K562 (cell line): ENCODE measurements at regions not wholly inside any gene's neighbourhood (a gene's known extent, or its start where the extent isn't known, plus 50 kb on each side); places are given as distances from the start of the nearest gene placed in this dataset.

Experiments
- ATAC-seq: fragments of 200-7000 bp; cut with Tn5 transposase; 3 replicates; pipeline ENCODE4 v1.9.1; 2020; ENCODE audit warnings: moderate library complexity
- BruUV-seq: library from RNA; stranded (reverse); fragments of 400-500 nt; replicated peaks from 2 replicates; lab custom pipeline; 2021; lab: Mats Ljungman, UMichigan
- CTCF ChIA-PET: fragments of 300-600 bp; formaldehyde crosslinking; extraction: SDS; loops from one replicate; lab custom pipeline; 2021; ENCODE audit warnings: low intra/inter-chr PET ratio; lab: Yijun Ruan, JAX
- POLR2A ChIA-PET: fragments of 300-600, 350-650 bp; sonication (Branson Sonifier 250); formaldehyde crosslinking; extraction: SDS; loops from one replicate; lab custom pipeline; 2021; ENCODE audit warnings: antibody characterized with exemption, inconsistent platforms; lab: Yijun Ruan, JAX
- DNase-seq, 4 experiments: peaks; one replicate each; pipeline versions ENCODE4 v3.0.0 to v3.0.0-alpha.2; 2011 to 2018; ENCODE audit warnings: low spot score in 3 of 4, mixed read lengths in 3 of 4; ENCODE audit errors: extremely low read depth in 1 of 4
- FAIRE-seq: peaks from 2 replicates; lab custom pipeline; 2011; peaks lifted over from hg19 to GRCh38; lab: Jason Lieb, UNC
- H2AFZ ChIP-seq: 2 replicates; pipeline ENCODE4 v1.6.0; 2011; ENCODE audit warnings: low read depth, low read length, control low read depth, inconsistent platforms
- H3K27ac ChIP-seq: fragments of 200-600 bp; 3 replicates; pipeline ENCODE4 v1.8.0; 2011; ENCODE audit warnings: low read depth, mild to moderate bottlenecking, control low read depth, inconsistent platforms, low read length, moderate library complexity, mixed read lengths; ENCODE audit errors: extremely low read depth
- H3K27me3 ChIP-seq, 2 experiments: fragments of 300-600 bp in 1 of 2; 2 replicates in 1 of 2; 3 replicates in 1 of 2; pipeline versions ENCODE4 v1.6.0 to v1.8.0; 2011; ENCODE audit warnings: inconsistent platforms in 2 of 2, low read length in 2 of 2, mild to moderate bottlenecking in 1 of 2, mixed read lengths in 1 of 2, moderate library complexity in 1 of 2; ENCODE audit not compliant: control insufficient read depth in 2 of 2, insufficient read depth in 2 of 2
- H3K36me3 ChIP-seq: fragments of 300-600 bp; 3 replicates; pipeline ENCODE4 v1.8.0; 2011; ENCODE audit warnings: mild to moderate bottlenecking, low read length, inconsistent platforms; ENCODE audit not compliant: control insufficient read depth, insufficient read depth
- H3K4me1 ChIP-seq, 2 experiments: fragments of 200-600 bp in 1 of 2; replicated peaks in 1 of 2; 2 replicates in 1 of 2; 3 replicates in 1 of 2; pipeline versions ENCODE4 v1.5.1 to v1.8.0; 2011; ENCODE audit warnings: inconsistent platforms in 2 of 2, low read length in 2 of 2, mild to moderate bottlenecking in 1 of 2, mixed read lengths in 1 of 2, moderate library complexity in 1 of 2; ENCODE audit not compliant: control insufficient read depth in 2 of 2, insufficient read depth in 2 of 2
- H3K4me2 ChIP-seq: 2 replicates; pipeline ENCODE4 v1.6.1; 2011; ENCODE audit warnings: low read length, control low read depth, inconsistent platforms, mixed read lengths; ENCODE audit not compliant: insufficient read depth
- H3K4me3 ChIP-seq: fragments of 200-600 bp; sonication (generic), shearing (Covaris generic); 2 replicates; pipeline ENCODE4 v1.5.1; 2016; ENCODE audit warnings: control low read depth, inconsistent platforms
- H3K79me2 ChIP-seq: fragments of 200-600 bp; 3 replicates; pipeline ENCODE4 v1.8.0; 2011; ENCODE audit warnings: low read length, inconsistent platforms; ENCODE audit not compliant: control insufficient read depth, insufficient read depth
- H3K9ac ChIP-seq, 2 experiments: 2 replicates each; pipeline versions ENCODE4 v1.6.0 to v1.6.1; 2011; ENCODE audit warnings: low read depth in 2 of 2, low read length in 2 of 2, control low read depth in 1 of 2, inconsistent platforms in 1 of 2, mild to moderate bottlenecking in 1 of 2, mixed read lengths in 1 of 2; ENCODE audit not compliant: insufficient read depth in 1 of 2
- H3K9me1 ChIP-seq: one replicate; pipeline ENCODE4 v1.6.0; 2011; ENCODE audit warnings: inconsistent platforms, mild to moderate bottlenecking, low read length, moderate library complexity; ENCODE audit not compliant: control insufficient read depth, insufficient read depth
- H3K9me3 ChIP-seq: replicated peaks from 2 replicates; pipeline ENCODE4 v1.5.1; 2011; ENCODE audit warnings: low read depth, low read length, inconsistent platforms; ENCODE audit not compliant: control insufficient read depth, insufficient read depth
- H4K20me1 ChIP-seq: replicated peaks from 2 replicates; pipeline ENCODE4 v1.6.1; 2011; ENCODE audit warnings: low read length, inconsistent platforms, mixed read lengths; ENCODE audit not compliant: control insufficient read depth, insufficient read depth
- BCOR ChIP-seq: fragments of 450-650 bp; IDR thresholded peaks from 2 replicates; pipeline ENCODE4 v1.6.1; 2016
- CAMTA2 ChIP-seq: fragments of 250-450 bp; sonication (Bioruptor Pico); conservative IDR thresholded peaks from 2 replicates; pipeline ENCODE4 v1.5.1; 2022
- CHD1 ChIP-seq: fragments of 200-600 bp; sonication (generic); IDR thresholded peaks from one replicate; pipeline ENCODE4 v1.6.1; 2012; ENCODE audit warnings: mild to moderate bottlenecking, moderate library complexity, low read length, inconsistent platforms
- HNRNPL ChIP-seq: fragments of 200-400 bp; formaldehyde crosslinking; IDR thresholded peaks from 2 replicates; pipeline ENCODE4 v1.6.1; 2017; ENCODE audit warnings: low read depth, mild to moderate bottlenecking, low read length
- L3MBTL2 ChIP-seq: fragments of 450-650 bp; IDR thresholded peaks from 2 replicates; pipeline ENCODE4 v1.6.1; 2016; ENCODE audit warnings: mild to moderate bottlenecking, moderate library complexity
- LARP7 ChIP-seq: fragments of 450-650 bp; IDR thresholded peaks from 2 replicates; pipeline ENCODE4 v1.6.1; 2016
- MTA1 ChIP-seq: fragments of 450-650 bp; IDR thresholded peaks from 2 replicates; pipeline ENCODE4 v1.6.1; 2017; ENCODE audit warnings: borderline replicate concordance
- NCOA2 ChIP-seq, 2 experiments: fragments of 450-650 bp; IDR thresholded peaks; 2 replicates each; pipeline ENCODE4 v1.6.1; 2018; ENCODE audit warnings: mild to moderate bottlenecking in 2 of 2, moderate library complexity in 1 of 2; ENCODE audit not compliant: partially characterized antibody in 2 of 2
- NFE2 ChIP-seq: IDR thresholded peaks from 2 replicates; pipeline ENCODE4 v1.6.1; 2014; ENCODE audit warnings: antibody characterized with exemption, low read depth
- OTX1 ChIP-seq: fragments of 450-650 bp; formaldehyde crosslinking; IDR thresholded peaks from 2 replicates; pipeline ENCODE4 v1.4.0; 2022; ENCODE audit warnings: mild to moderate bottlenecking
- PHF21A ChIP-seq: fragments of 450-650 bp; IDR thresholded peaks from 2 replicates; pipeline ENCODE4 v1.6.1; 2017; ENCODE audit warnings: low read depth, borderline replicate concordance
- ZBTB40 ChIP-seq, 2 experiments: fragments of 450-650 bp in 1 of 2; sonication (generic) in 1 of 2; formaldehyde crosslinking in 1 of 2; IDR thresholded peaks; 2 replicates each; pipeline versions ENCODE4 v1.7.1 to v1.9.0; 2016 to 2022; ENCODE audit warnings: inconsistent platforms in 1 of 2, mild to moderate bottlenecking in 1 of 2, missing genetic modification reagents in 1 of 2
- ZNF134 ChIP-seq: fragments of 250-450 bp; sonication (Bioruptor Pico); conservative IDR thresholded peaks from 2 replicates; pipeline ENCODE4 v1.4.0; 2020
- ZNF253 ChIP-seq: fragments of 250-450 bp; sonication (Bioruptor Pico); conservative IDR thresholded peaks from 2 replicates; pipeline ENCODE4 v1.6.1; 2021; ENCODE audit warnings: mild to moderate bottlenecking
- WGBS: fragments of 100-300 bp; shearing (Covaris generic); methylation state at CpG from one replicate; pipeline ENCODE4 v1.1.6; 2016; ENCODE audit warnings: low coverage, mixed read lengths; ENCODE audit not compliant: insufficient coverage; ENCODE audit errors: missing lambda C conversion rate; 5-methylcytosine and 5-hydroxymethylcytosine counted together
- in situ Hi-C: fragments of 300-500 bp; cut with MboI; formaldehyde crosslinking; loops from 4 replicates; pipeline ENCODE4 v1.15.0; 2018; ENCODE audit warnings: inconsistent platforms, mixed read lengths
- intact Hi-C: fragments of 100-400 bp; cut with micrococcal nuclease; formaldehyde crosslinking; loops from 2 replicates; pipeline ENCODE4 v1.14.2; 2022

- Histone ChIP-seq H3K9me1 (no peaks in the 10 kb centered on the region), H3K4me2 (no peak overlapping the region), H3K36me3 (no peaks in the 10 kb centered on the region), H4K20me1 (peaks cover 6% of the 10 kb centered on the region; the same call in 1 of the 2 replicates), H3K4me3 (no peak overlapping the region), H3K27me3 (peaks cover 57 to 85% of the 10 kb centered on the region in 2 experiments), H3K4me1 (peaks cover 0 to 1% of the 10 kb centered on the region in 2 experiments; a peak in 2 of 5 replicates), H2AFZ (no peak overlapping the region), H3K9ac (no peak overlapping the region), H3K79me2 (no peaks in the 10 kb centered on the region), H3K27ac (no peak overlapping the region), H3K9me3 (no peaks in the 10 kb centered on the region)
- intact Hi-C loops, result loop anchor here (10.0 kb wide), 1 partner anchor 82 kb away; no protein-coding TSS in a partner anchor
- no TSS peak for BruUV-seq
- ChIA-PET POLR2A (interaction anchor here (0.6 to 1.0 kb wide), 2 partner anchors 113 to 1537 kb away, joined by 3 read pairs; no protein-coding TSS in a partner anchor), CTCF (no interaction called here)
- DNase-seq, result no peak
- in situ Hi-C loops, result no loop called here
- ATAC-seq, result no peak
- WGBS, result 3% methylated on average over 15 of the region's 15 CpGs
- FAIRE-seq, result no peak
- TF ChIP-seq CAMTA2 (CRISPR knock-in tag) (no peak), ZBTB40 (IDR thresholded peaks at IDR 0.05) (no peak), ZBTB40 (CRISPR knock-in tag; IDR thresholded peaks at IDR 0.05) (no peak), BCOR (no peak), NCOA2 (IDR thresholded peaks at IDR 0.05; ENCODE audit: partially characterized antibody in 2 of 2) (no peak), OTX1 (CRISPR knock-in tag) (no peak), HNRNPL (no peak), L3MBTL2 (no peak), CHD1 (no peak), LARP7 (no peak), PHF21A (no peak), ZNF134 (CRISPR knock-in tag) (no peak), MTA1 (no peak), ZNF253 (CRISPR knock-in tag) (no peak), NFE2 (no peak)
Observed at GRCh38 chr1:5752746-5753548, 239.3 kb downstream of the NPHP4 start.
